ENCODE measurements at regions not wholly inside any gene's neighbourhood (a gene's known extent, or its start where the extent isn't known, plus 50 kb on each side); places are given as distances from the start of the nearest gene placed in this dataset.

DNA sequence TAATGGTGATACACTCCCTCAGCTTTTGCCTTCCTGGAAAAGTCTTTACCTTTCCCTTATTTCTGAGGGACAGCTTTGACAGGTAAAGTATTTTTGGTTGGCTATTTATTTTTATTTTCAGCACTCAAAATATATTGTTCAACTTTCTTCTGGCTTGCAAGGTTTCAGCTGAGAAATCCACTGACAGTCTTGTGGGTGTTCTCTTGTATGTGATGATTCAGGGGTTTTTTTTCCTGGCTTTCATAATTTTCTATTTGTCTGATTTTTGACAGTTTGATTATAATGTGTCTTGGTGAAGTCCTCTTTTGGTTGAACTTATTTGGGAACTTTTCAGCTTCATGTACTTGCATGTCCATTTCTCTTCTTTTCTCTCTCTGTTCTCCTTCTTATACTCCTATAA, 73.7 kb upstream of the OTOGL start:
- H3K9ac ChIP-seq (ENCODE audit: low read length) = no peak overlapping the region
- CTCF ChIA-PET = no interaction called here
- H3K9me3 ChIP-seq (ENCODE audit: low read length) = 0 out of 2 replicates have a peak, but pooled peaks cover 8% of the 10 kb centered on the region
- no peaks in the 10 kb centered on the region; the same call in 1 of the 2 replicates for H3K36me3 ChIP-seq (ENCODE audit: low read depth, low read length)
- TF ChIP-seq EZH2 (IDR thresholded peaks at IDR 0.05; ENCODE audit: low read length, unreplicated experiment) (no peak), EZH2phosphoT487 (IDR thresholded peaks at IDR 0.05; ENCODE audit: borderline replicate concordance, low read length) (no peak), CTCF (conservative IDR thresholded peaks at IDR 0.05; ENCODE audit: low read depth, low read length) (no peak)
- BruUV-seq (replicated peaks) = no TSS peak
- ATAC-seq (no peak), DNase-seq (no peak)
- intact Hi-C loops (cut with micrococcal nuclease) = no loop called here
- no peaks in the 10 kb centered on the region for H3F3A ChIP-seq (ENCODE audit: low read length, unreplicated experiment)
- H3K27ac ChIP-seq (ENCODE audit: low read length) = no peak overlapping the region
- no peak overlapping the region for H2AFZ ChIP-seq (ENCODE audit: low read length)
- no peaks in the 10 kb centered on the region; the same call in 1 of the 2 replicates for H3K4me1 ChIP-seq (ENCODE audit: insufficient read depth, low read length)
- H3K4me3 ChIP-seq (ENCODE audit: low read length) = no peak overlapping the region
- H4K20me1 ChIP-seq (ENCODE audit: low read length) = no peaks in the 10 kb centered on the region
- POLR2A ChIA-PET (ENCODE audit: unreplicated experiment) = no interaction called here
- no peaks in the 10 kb centered on the region for H3K79me2 ChIP-seq (ENCODE audit: low read length)
- no peaks in the 10 kb centered on the region for H3K27me3 ChIP-seq (ENCODE audit: low read length)
- H3K9me2 ChIP-seq (replicated peaks; ENCODE audit: low read length) = no peaks in the 10 kb centered on the region
- no peak overlapping the region for H3K4me2 ChIP-seq (ENCODE audit: low read length)

DNA sequence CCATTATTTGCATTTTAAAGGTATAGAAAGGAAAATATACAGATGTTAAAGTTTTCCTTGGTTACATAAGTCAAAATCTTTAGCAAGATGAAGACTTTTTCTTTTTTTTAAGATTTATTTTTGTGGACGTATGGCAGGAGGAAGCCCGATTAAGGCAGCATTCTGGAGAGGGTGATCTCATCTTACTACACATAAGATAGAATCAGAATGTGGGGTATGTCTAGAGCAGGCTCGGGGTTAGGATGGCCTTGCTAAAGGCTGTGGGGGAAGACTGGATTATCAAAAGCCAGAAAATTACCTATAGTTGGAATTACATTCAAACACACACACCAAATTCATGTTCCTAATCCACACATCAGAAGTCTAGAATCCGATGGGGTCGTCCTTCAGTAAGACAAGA, 79.6 kb upstream of the OTOGL start:
- Histone ChIP-seq H2AFZ (ENCODE audit: low read length) (no peak overlapping the region), H3K4me1 (ENCODE audit: insufficient read depth, low read length) (no peaks in the 10 kb centered on the region)
- BruUV-seq (replicated peaks) = no TSS peak

GRCh38 chr12:80018119-80018518, 81.2 kb upstream of the OTOGL start:
- Histone ChIP-seq H3K9me3 (ENCODE audit: low read length) (0 out of 2 replicates have a peak, but pooled peaks cover 4% of the 10 kb centered on the region), H3K27ac (ENCODE audit: low read length) (no peak overlapping the region), H3K27me3 (ENCODE audit: low read length) (no peaks in the 10 kb centered on the region), H3K36me3 (ENCODE audit: low read depth, low read length) (no peaks in the 10 kb centered on the region), H2AFZ (ENCODE audit: low read length) (no peak overlapping the region), H3F3A (ENCODE audit: low read length, unreplicated experiment) (no peaks in the 10 kb centered on the region), H3K4me1 (ENCODE audit: insufficient read depth, low read length) (no peaks in the 10 kb centered on the region), H3K9me2 (replicated peaks; ENCODE audit: low read length) (no peaks in the 10 kb centered on the region), H4K20me1 (ENCODE audit: low read length) (no peaks in the 10 kb centered on the region), H3K4me2 (ENCODE audit: low read length) (no peak overlapping the region), H3K9ac (ENCODE audit: low read length) (no peak overlapping the region), H3K4me3 (ENCODE audit: low read length) (no peak overlapping the region), H3K79me2 (ENCODE audit: low read length) (no peaks in the 10 kb centered on the region)
- ChIA-PET CTCF (no interaction called here), POLR2A (ENCODE audit: unreplicated experiment) (no interaction called here)
- BruUV-seq (replicated peaks) = no TSS peak
- ATAC-seq = no peak
- TF ChIP-seq EZH2phosphoT487 (IDR thresholded peaks at IDR 0.05; ENCODE audit: borderline replicate concordance, low read length) (no peak), CTCF (conservative IDR thresholded peaks at IDR 0.05; ENCODE audit: low read depth, low read length) (no peak)
- DNase-seq = no peak
- intact Hi-C loops (cut with micrococcal nuclease) = no loop called here

More for the DNA sequence above, 79.6 kb upstream of the OTOGL start:
- ChIA-PET POLR2A (ENCODE audit: unreplicated experiment) (no interaction called here), CTCF (no interaction called here)
- intact Hi-C loops (cut with micrococcal nuclease) = no loop called here
- no peak overlapping the region for H3K4me3 ChIP-seq (ENCODE audit: low read length)
- H3K36me3 ChIP-seq (ENCODE audit: low read depth, low read length) = no peaks in the 10 kb centered on the region
- ATAC-seq (no peak), DNase-seq (no peak)
- no peaks in the 10 kb centered on the region for H3K9me3 ChIP-seq (ENCODE audit: low read length)
- no peak overlapping the region for H3K9ac ChIP-seq (ENCODE audit: low read length)
- no peak for TF ChIP-seq EZH2 (IDR thresholded peaks at IDR 0.05; ENCODE audit: low read length, unreplicated experiment)
- TF ChIP-seq EZH2phosphoT487 (IDR thresholded peaks at IDR 0.05; ENCODE audit: borderline replicate concordance, low read length) = no peak
- TF ChIP-seq CTCF (conservative IDR thresholded peaks at IDR 0.05; ENCODE audit: low read depth, low read length) = no peak
- no peak overlapping the region for H3K4me2 ChIP-seq (ENCODE audit: low read length)
- no peaks in the 10 kb centered on the region for H3F3A ChIP-seq (ENCODE audit: low read length, unreplicated experiment)
- no peaks in the 10 kb centered on the region for H4K20me1 ChIP-seq (ENCODE audit: low read length)
- no peak overlapping the region for H3K27ac ChIP-seq (ENCODE audit: low read length)
- H3K79me2 ChIP-seq (ENCODE audit: low read length) = no peaks in the 10 kb centered on the region
- H3K9me2 ChIP-seq (replicated peaks; ENCODE audit: low read length) = no peaks in the 10 kb centered on the region
- H3K27me3 ChIP-seq (ENCODE audit: low read length) = no peaks in the 10 kb centered on the region

All from PC-3 (cell line).